Ishikawa (cell line): ENCODE measurements at regions not wholly inside any gene's neighbourhood (a gene's known extent, or its start where the extent isn't known, plus 50 kb on each side); places are given as distances from the start of the nearest gene placed in this dataset.

Source experiments
- CEBPB ChIP-seq: IDR thresholded peaks from 2 replicates; pipeline ENCODE4 v1.6.1; 2012
- CREB1 ChIP-seq: IDR thresholded peaks from 2 replicates; pipeline ENCODE4 v1.6.1; 2012; ENCODE audit warnings: low read depth
- EGR1 ChIP-seq: IDR thresholded peaks from 2 replicates; pipeline ENCODE4 v1.6.1; 2012
- EP300 ChIP-seq: IDR thresholded peaks from 2 replicates; pipeline ENCODE4 v1.6.1; 2012; ENCODE audit warnings: borderline replicate concordance
- FOXM1 ChIP-seq: IDR thresholded peaks from 2 replicates; pipeline ENCODE4 v1.6.1; 2012; ENCODE audit warnings: low read depth, borderline replicate concordance
- MAX ChIP-seq: IDR thresholded peaks from 2 replicates; pipeline ENCODE4 v1.6.1; 2012
- NFIC ChIP-seq: IDR thresholded peaks from 2 replicates; pipeline ENCODE4 v1.6.1; 2012
- RAD21 ChIP-seq: IDR thresholded peaks from 2 replicates; pipeline ENCODE4 v1.6.1; 2012; ENCODE audit warnings: low read depth
- REST ChIP-seq: IDR thresholded peaks from 2 replicates; pipeline ENCODE4 v1.6.1; 2012; ENCODE audit warnings: low read depth, mild to moderate bottlenecking
- TAF1 ChIP-seq: IDR thresholded peaks from 2 replicates; pipeline ENCODE4 v1.6.1; 2012; ENCODE audit warnings: low read depth, mild to moderate bottlenecking
- TCF12 ChIP-seq: IDR thresholded peaks from 2 replicates; pipeline ENCODE4 v1.6.1; 2012; ENCODE audit warnings: low read depth
- TEAD4 ChIP-seq: IDR thresholded peaks from 2 replicates; pipeline ENCODE4 v1.6.1; 2012
- USF1 ChIP-seq: IDR thresholded peaks from 2 replicates; pipeline ENCODE4 v1.6.1; 2012
- YY1 ChIP-seq: IDR thresholded peaks from 2 replicates; pipeline ENCODE4 v1.6.1; 2012; ENCODE audit warnings: low read depth
- ZBTB7A ChIP-seq: IDR thresholded peaks from 2 replicates; pipeline ENCODE4 v1.6.1; 2012; ENCODE audit warnings: low read depth

- TF ChIP-seq RAD21 (no peak), USF1 (no peak), TCF12 (no peak), CREB1 (no peak), TAF1 (no peak), EP300 (no peak), FOXM1 (no peak), NFIC (no peak), YY1 (no peak), EGR1 (no peak), CEBPB (no peak), MAX (no peak)
Measured at GRCh38 chr5:159536646-159537045, 206.4 kb upstream of the IL12B start.

- TF ChIP-seq TEAD4 (no peak), YY1 (no peak), RAD21 (no peak), TCF12 (no peak)
Measured at GRCh38 chr5:159539678-159540077, 209.4 kb upstream of the IL12B start.

- TF ChIP-seq REST = no peak
- TF ChIP-seq TEAD4 = no peak
- no peak for TF ChIP-seq NFIC
- TF ChIP-seq CEBPB = no peak
Measured at GRCh38 chr5:159543326-159543725, 213.0 kb upstream of the IL12B start.

GRCh38 chr5:159545156-159545555 is 214.9 kb upstream of the IL12B start:
- TF ChIP-seq ZBTB7A (no peak), REST (no peak), TAF1 (no peak), YY1 (no peak), USF1 (no peak), EP300 (no peak), TEAD4 (no peak), NFIC (no peak), TCF12 (no peak), FOXM1 (no peak), EGR1 (no peak), MAX (no peak), CEBPB (no peak), RAD21 (no peak)

GRCh38 chr5:159547466-159548195 is 217.3 kb upstream of the IL12B start:
- TF ChIP-seq TAF1 (no peak), EP300 (no peak), CEBPB (no peak), REST (no peak), NFIC (no peak), USF1 (no peak), YY1 (no peak)
